ENCODE measurements at regions not wholly inside any gene's neighbourhood (a gene's known extent, or its start where the extent isn't known, plus 50 kb on each side); places are given as distances from the start of the nearest gene placed in this dataset.

DNA sequence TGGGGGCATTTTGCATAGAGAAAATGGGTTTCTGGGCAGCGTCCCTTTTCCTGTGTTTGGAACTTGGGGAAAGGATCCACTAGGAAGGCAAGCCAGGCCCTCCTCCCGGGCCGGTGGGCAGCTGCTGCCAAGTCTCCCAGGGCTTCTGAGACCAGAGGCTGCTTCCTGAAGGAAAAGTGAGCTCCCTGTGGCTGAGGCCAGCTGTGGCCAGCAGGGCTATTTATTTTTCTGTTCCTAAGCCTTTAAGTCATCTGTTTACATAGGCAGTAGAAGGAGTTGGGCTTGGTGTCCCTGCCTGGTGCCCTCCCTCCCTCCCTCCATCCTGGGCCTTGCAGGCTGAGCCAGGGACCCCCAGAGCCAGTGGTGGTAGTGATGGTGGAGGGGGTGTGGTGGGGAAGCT lies 70.5 kb upstream of the COL13A1 start:
- TF ChIP-seq, protein P1, sequence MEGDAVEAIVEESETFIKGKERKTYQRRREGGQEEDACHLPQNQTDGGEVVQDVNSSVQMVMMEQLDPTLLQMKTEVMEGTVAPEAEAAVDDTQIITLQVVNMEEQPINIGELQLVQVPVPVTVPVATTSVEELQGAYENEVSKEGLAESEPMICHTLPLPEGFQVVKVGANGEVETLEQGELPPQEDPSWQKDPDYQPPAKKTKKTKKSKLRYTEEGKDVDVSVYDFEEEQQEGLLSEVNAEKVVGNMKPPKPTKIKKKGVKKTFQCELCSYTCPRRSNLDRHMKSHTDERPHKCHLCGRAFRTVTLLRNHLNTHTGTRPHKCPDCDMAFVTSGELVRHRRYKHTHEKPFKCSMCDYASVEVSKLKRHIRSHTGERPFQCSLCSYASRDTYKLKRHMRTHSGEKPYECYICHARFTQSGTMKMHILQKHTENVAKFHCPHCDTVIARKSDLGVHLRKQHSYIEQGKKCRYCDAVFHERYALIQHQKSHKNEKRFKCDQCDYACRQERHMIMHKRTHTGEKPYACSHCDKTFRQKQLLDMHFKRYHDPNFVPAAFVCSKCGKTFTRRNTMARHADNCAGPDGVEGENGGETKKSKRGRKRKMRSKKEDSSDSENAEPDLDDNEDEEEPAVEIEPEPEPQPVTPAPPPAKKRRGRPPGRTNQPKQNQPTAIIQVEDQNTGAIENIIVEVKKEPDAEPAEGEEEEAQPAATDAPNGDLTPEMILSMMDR (conservative IDR thresholded peaks at IDR 0.05), result no peak
- H3K27ac ChIP-seq, result 0 out of 2 replicates have a peak overlapping the region, but pooled peaks have one; percentile 8

DNA sequence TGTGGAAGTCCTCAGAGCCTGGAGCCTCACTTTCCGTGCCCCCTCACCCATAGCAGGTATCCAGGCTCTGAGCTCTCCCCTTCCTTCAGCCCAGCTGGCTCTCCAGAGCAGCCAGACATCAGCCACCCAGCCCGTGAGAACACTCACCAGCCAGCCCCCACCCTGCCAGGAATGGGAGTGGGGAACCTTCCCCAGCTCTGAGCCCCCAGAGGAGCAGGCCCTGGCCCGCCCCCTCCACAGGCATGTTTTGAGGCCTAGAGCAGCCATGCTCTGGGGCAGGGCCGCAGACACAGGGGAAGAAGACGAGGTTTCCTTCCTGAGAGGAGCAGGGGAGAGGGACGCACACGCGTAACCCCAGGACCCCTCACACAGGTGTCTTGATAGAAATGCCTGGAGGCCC lies 70.0 kb upstream of the COL13A1 start:
- H3K27ac ChIP-seq, result no peak overlapping the region
- TF ChIP-seq, protein P1 (conservative IDR thresholded peaks at IDR 0.05), result no peak

DNA sequence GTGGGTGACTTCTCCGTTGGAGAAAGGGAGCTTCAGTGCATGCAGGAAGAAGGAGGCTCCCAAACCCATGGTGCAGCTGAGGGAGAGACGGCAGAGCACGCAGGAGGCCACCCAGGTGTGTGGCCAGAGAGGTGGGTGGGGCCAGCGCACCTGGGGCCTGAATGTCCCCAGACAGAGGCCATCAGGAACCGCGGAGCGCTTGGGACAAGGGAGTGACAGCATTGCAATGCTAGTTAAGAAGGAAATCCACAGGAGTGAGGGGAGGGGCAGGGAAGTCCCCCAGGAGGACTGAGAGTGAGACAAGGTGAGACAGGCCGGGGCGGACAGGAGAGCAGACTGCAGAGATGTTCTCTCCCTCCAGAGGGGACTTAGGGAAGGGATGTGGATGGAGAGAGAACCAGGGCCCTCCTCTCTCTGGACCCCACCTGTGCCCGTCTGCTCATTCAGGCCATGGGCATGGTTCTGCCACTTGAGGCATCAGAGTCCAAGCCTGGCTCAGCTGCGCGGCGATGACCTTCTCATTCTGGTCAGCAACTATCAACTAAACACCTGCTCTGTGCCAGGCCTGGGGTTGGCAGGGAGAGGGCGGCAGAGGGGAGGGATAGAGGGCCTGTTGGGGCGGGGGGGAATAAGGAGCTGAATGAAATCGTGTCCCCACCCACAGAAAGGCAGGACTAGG lies 69.4 kb upstream of the COL13A1 start:
- TF ChIP-seq, protein P1 (conservative IDR thresholded peaks at IDR 0.05), result no peak
- no peak overlapping the region for H3K27ac ChIP-seq

DNA sequence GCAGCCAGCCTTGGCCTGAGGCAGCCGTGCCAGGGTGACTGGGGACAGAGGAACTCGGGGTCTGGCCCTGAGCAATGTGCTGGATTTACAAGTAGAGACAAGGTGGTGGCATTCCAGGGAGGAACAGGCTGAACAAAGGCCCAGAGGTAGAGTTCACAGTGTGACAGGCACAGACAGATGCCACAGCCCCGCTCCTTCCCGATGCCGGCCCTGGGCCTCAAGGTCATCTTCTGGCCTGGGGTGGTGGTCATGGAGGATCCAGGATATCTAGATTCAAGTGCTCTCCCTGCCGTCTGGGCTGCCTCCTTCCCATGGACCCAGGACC lies 68.9 kb upstream of the COL13A1 start:
- H3K27ac ChIP-seq, result no peak overlapping the region
- TF ChIP-seq, protein P1 (conservative IDR thresholded peaks at IDR 0.05), result no peak

DNA sequence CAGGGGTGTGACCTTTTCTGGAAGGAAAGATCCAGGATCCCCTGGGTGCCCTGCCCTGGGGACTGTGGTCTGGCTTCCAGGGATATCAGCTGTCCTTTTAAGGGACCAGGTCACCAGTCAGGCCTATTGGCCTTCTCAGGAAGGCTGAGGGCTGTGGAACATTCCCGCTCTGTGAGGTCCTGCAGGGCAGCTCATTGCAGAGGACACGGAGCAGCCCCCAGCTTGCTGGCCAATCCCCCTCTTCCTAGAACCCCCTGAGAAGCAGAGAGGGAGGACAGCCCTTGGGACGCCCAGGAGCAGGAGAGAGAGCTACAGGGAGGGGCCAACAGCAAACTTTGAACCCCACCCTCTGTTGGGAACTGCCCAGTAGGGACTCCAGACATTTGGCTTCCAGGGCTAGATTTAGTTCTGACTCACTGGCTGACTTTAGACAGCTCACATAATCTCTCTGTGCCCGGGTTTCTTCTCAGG lies 67.9 kb upstream of the COL13A1 start:
- TF ChIP-seq, protein P1 (conservative IDR thresholded peaks at IDR 0.05), result no peak
- no peak overlapping the region for H3K27ac ChIP-seq

DNA sequence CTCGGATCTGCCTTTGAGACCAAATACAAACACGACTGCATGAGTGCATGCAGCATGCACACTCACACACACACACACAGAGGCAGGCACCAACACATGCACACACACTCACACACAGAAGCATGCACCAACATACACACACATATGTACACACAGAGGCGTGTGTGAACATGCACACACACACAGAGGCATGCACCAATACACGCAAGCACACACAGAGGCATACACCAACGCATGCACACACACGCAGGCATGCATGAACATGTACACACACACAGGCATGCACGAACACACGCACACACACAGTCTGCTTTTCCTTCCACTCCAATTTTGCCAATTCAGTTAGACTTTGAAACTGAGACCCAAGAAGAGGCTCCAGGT lies 67.3 kb upstream of the COL13A1 start:
- H3K27ac ChIP-seq, result no peak overlapping the region
- TF ChIP-seq, protein P1 (conservative IDR thresholded peaks at IDR 0.05), result no peak

DNA sequence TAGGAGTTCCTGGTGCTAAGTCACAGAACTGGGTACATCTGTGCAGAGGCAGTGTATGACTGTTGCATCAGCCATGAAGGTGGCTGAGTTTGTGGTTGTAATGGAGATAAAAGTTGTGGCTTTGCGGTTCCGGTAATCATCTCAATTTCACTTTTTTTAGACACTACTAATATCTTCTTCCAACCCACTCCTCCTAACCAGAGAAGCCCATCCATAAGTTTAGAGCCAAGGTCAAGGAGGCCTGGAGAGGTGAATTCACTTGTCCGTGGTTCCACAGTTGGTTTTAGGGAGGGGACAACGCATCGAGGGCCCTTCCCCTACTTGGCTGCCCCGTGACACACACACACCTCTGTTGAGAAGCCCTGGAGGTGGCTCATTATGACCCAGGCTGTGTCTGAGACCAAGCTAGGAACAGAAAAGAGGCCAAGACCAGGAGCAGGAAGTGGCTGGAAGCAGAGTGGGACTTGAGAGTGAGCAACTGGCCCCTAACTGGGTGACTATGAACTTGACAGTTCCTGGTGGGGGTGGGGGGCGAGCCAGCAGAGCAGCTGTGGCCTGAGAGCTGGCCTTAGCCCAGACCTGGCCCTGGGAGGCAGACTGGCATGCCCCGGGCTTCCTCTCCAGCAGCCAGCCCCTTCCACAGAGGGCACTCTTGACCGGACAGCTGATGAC lies 66.8 kb upstream of the COL13A1 start:
- TF ChIP-seq, protein P1 (conservative IDR thresholded peaks at IDR 0.05), result no peak
- no peak overlapping the region for H3K27ac ChIP-seq
